SK-N-SH treated with all-trans-retinoic acid at 6 μM for 48 hours (cell line): ENCODE measurements at regions not wholly inside any gene's neighbourhood (a gene's known extent, or its start where the extent isn't known, plus 50 kb on each side); places are given as distances from the start of the nearest gene placed in this dataset.

Experiments used
- ATAC-seq: fragments of 200-7000 bp; cut with Tn5 transposase; 3 replicates; pipeline ENCODE4 v1.9.1; 2020; ENCODE audit warnings: mild to moderate bottlenecking, moderate library complexity
- BACH2 ChIP-seq: fragments of 250-450 bp; sonication (Bioruptor Pico); IDR thresholded peaks from 2 replicates; pipeline ENCODE4 v1.9.0; 2021; ENCODE audit warnings: mild to moderate bottlenecking, borderline replicate concordance
- CREB5 ChIP-seq: fragments of 250-450 bp; sonication (Bioruptor Pico); IDR thresholded peaks from 2 replicates; pipeline ENCODE4 v1.5.1; 2020; ENCODE audit warnings: low read depth, mild to moderate bottlenecking, moderate library complexity
- ESRRG ChIP-seq: fragments of 250-450 bp; sonication (Bioruptor Pico); IDR thresholded peaks from 2 replicates; pipeline ENCODE4 v1.6.1; 2021; ENCODE audit warnings: mild to moderate bottlenecking
- GLIS3 ChIP-seq: fragments of 250-450 bp; sonication (Bioruptor Pico); IDR thresholded peaks from 2 replicates; pipeline ENCODE4 v1.5.0; 2020; ENCODE audit warnings: mild to moderate bottlenecking, moderate library complexity
- ISL1 ChIP-seq: fragments of 250-450 bp; sonication (Bioruptor Pico); IDR thresholded peaks from 2 replicates; pipeline ENCODE4 v2.1.2; 2022; ENCODE audit warnings: mild to moderate bottlenecking, moderate library complexity
- OSR1 ChIP-seq: fragments of 250-450 bp; sonication (Bioruptor Pico); IDR thresholded peaks from 2 replicates; pipeline ENCODE4 v1.8.0; 2022; ENCODE audit warnings: moderate library complexity, mild to moderate bottlenecking, inconsistent platforms
- PPARA ChIP-seq: fragments of 250-450 bp; sonication (Bioruptor Pico); IDR thresholded peaks from 2 replicates; pipeline ENCODE4 v1.5.0; 2020; ENCODE audit warnings: mild to moderate bottlenecking, borderline replicate concordance
- RARB ChIP-seq: fragments of 250-450 bp; sonication (Bioruptor Pico); IDR thresholded peaks from 2 replicates; pipeline ENCODE4 v1.8.0; 2021; ENCODE audit warnings: mild to moderate bottlenecking, moderate library complexity
- SNAI2 ChIP-seq: fragments of 250-450 bp; sonication (Bioruptor Pico); IDR thresholded peaks from 2 replicates; pipeline ENCODE4 v1.5.0; 2020; ENCODE audit warnings: mild to moderate bottlenecking, moderate library complexity
- TCF4 ChIP-seq: fragments of 250-450 bp; sonication (Bioruptor Pico); IDR thresholded peaks from 2 replicates; pipeline ENCODE4 v1.8.0; 2021; ENCODE audit warnings: mild to moderate bottlenecking, moderate library complexity, borderline replicate concordance
- TOX ChIP-seq: fragments of 250-450 bp; sonication (Bioruptor Pico); IDR thresholded peaks from 2 replicates; pipeline ENCODE4 v1.8.0; 2021; ENCODE audit warnings: mild to moderate bottlenecking, moderate library complexity, borderline replicate concordance
- ZC3H10 ChIP-seq: fragments of 250-450 bp; sonication (Bioruptor Pico); IDR thresholded peaks from 2 replicates; pipeline ENCODE4 v1.5.1; 2021; ENCODE audit warnings: mild to moderate bottlenecking, moderate library complexity
- ZFP3 ChIP-seq: fragments of 250-450 bp; sonication (Bioruptor Pico); IDR thresholded peaks from 2 replicates; pipeline ENCODE4 v1.5.0; 2020; ENCODE audit warnings: mild to moderate bottlenecking, moderate library complexity
- ZFP30 ChIP-seq: fragments of 450-650 bp; formaldehyde crosslinking; IDR thresholded peaks from 2 replicates; pipeline ENCODE4 v1.5.0; 2022; ENCODE audit warnings: mild to moderate bottlenecking, moderate library complexity
- ZNF565 ChIP-seq: fragments of 450-650 bp; formaldehyde crosslinking; conservative IDR thresholded peaks from 2 replicates; pipeline ENCODE4 v1.5.0; 2020; ENCODE audit warnings: low read depth, mild to moderate bottlenecking, moderate library complexity
- ZNF70 ChIP-seq: fragments of 450-650 bp; formaldehyde crosslinking; IDR thresholded peaks from 2 replicates; pipeline ENCODE4 v1.5.0; 2020; ENCODE audit warnings: mild to moderate bottlenecking, moderate library complexity
- ZNF8 ChIP-seq: fragments of 450-650 bp; formaldehyde crosslinking; IDR thresholded peaks from 2 replicates; pipeline ENCODE4 v1.5.0; 2020; ENCODE audit warnings: mild to moderate bottlenecking, moderate library complexity
- TF ChIP-seq, protein P1 (sequence below): fragments of 250-450 bp; sonication (Bioruptor Pico); IDR thresholded peaks from 2 replicates; pipeline ENCODE4 v1.5.1; 2021; ENCODE audit warnings: mild to moderate bottlenecking, moderate library complexity
- TF ChIP-seq, protein P2 (sequence below): fragments of 250-450 bp; sonication (Bioruptor Pico); IDR thresholded peaks from 2 replicates; pipeline ENCODE4 v1.5.0; 2020; ENCODE audit warnings: mild to moderate bottlenecking, moderate library complexity
- TF ChIP-seq, protein P3 (sequence below): fragments of 250-450 bp; sonication (Bioruptor Pico); IDR thresholded peaks from 2 replicates; pipeline ENCODE4 v1.8.0; 2021; ENCODE audit warnings: low read depth, mild to moderate bottlenecking, moderate library complexity, borderline replicate concordance

- TF ChIP-seq, protein P1, sequence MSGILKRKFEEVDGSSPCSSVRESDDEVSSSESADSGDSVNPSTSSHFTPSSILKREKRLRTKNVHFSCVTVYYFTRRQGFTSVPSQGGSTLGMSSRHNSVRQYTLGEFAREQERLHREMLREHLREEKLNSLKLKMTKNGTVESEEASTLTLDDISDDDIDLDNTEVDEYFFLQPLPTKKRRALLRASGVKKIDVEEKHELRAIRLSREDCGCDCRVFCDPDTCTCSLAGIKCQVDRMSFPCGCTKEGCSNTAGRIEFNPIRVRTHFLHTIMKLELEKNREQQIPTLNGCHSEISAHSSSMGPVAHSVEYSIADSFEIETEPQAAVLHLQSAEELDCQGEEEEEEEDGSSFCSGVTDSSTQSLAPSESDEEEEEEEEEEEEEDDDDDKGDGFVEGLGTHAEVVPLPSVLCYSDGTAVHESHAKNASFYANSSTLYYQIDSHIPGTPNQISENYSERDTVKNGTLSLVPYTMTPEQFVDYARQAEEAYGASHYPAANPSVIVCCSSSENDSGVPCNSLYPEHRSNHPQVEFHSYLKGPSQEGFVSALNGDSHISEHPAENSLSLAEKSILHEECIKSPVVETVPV (CRISPR knock-in tag), result no peak
- TF ChIP-seq, all 23 proteins: peak for 0
Observed at GRCh38 chr12:118528625-118529024, 152.3 kb downstream of the SUDS3 start (continued).

GRCh38 chr12:118534003-118534402, 157.6 kb downstream of the SUDS3 start:
- ATAC-seq, result no peak
- no peak for TF ChIP-seq TOX
- TF ChIP-seq TCF4 (CRISPR knock-in tag), result no peak
- no peak for TF ChIP-seq ESRRG
- no peak for TF ChIP-seq ZFP3 (CRISPR knock-in tag)
- no peak for TF ChIP-seq ZNF70
- no peak for TF ChIP-seq PPARA (CRISPR knock-in tag)

DNA sequence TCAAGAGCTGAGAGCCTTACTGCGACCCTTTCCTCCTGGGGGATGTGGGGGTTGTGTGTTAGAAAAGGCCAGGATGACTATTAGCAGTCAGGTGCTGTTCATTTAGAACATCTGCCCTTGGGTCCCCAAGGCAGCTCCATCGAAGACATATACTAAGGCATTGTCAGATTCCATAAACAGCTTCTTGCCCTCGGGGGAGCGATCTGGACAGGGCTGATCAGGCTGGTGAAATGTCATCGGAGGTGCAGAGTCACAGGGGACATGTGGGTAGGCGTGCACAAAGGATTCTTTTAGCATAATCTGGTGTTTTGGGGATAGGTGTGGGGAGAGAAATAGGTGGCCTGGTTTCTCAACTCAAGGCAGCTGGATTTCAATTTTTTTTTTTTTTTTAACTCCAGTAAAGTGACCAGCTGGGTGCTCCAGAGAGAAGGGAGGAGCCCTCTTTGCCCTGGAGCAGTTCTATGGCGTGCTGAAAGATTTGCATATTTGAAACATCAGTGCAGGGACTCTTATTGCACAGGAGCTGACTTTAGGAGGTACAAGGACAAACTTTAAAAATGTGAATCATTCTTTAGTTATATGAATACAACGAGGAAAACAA, 160.1 kb downstream of the SUDS3 start:
- no peak for ATAC-seq
- no peak for TF ChIP-seq ZNF565
- no peak for TF ChIP-seq CREB5
- TF ChIP-seq, protein P2, sequence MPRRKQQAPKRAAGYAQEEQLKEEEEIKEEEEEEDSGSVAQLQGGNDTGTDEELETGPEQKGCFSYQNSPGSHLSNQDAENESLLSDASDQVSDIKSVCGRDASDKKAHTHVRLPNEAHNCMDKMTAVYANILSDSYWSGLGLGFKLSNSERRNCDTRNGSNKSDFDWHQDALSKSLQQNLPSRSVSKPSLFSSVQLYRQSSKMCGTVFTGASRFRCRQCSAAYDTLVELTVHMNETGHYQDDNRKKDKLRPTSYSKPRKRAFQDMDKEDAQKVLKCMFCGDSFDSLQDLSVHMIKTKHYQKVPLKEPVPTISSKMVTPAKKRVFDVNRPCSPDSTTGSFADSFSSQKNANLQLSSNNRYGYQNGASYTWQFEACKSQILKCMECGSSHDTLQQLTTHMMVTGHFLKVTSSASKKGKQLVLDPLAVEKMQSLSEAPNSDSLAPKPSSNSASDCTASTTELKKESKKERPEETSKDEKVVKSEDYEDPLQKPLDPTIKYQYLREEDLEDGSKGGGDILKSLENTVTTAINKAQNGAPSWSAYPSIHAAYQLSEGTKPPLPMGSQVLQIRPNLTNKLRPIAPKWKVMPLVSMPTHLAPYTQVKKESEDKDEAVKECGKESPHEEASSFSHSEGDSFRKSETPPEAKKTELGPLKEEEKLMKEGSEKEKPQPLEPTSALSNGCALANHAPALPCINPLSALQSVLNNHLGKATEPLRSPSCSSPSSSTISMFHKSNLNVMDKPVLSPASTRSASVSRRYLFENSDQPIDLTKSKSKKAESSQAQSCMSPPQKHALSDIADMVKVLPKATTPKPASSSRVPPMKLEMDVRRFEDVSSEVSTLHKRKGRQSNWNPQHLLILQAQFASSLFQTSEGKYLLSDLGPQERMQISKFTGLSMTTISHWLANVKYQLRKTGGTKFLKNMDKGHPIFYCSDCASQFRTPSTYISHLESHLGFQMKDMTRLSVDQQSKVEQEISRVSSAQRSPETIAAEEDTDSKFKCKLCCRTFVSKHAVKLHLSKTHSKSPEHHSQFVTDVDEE, result no peak
- no peak for TF ChIP-seq PPARA (CRISPR knock-in tag)
- no peak for TF ChIP-seq ZFP30 (CRISPR knock-in tag)
- TF ChIP-seq SNAI2 (CRISPR knock-in tag), result no peak
- no peak for TF ChIP-seq ZC3H10 (CRISPR knock-in tag)
- TF ChIP-seq, protein P3, sequence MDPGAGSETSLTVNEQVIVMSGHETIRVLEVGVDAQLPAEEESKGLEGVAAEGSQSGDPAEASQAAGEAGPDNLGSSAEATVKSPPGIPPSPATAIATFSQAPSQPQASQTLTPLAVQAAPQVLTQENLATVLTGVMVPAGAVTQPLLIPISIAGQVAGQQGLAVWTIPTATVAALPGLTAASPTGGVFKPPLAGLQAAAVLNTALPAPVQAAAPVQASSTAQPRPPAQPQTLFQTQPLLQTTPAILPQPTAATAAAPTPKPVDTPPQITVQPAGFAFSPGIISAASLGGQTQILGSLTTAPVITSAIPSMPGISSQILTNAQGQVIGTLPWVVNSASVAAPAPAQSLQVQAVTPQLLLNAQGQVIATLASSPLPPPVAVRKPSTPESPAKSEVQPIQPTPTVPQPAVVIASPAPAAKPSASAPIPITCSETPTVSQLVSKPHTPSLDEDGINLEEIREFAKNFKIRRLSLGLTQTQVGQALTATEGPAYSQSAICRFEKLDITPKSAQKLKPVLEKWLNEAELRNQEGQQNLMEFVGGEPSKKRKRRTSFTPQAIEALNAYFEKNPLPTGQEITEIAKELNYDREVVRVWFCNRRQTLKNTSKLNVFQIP (CRISPR knock-in tag), result no peak
- no peak for TF ChIP-seq ZNF8 (CRISPR knock-in tag)
- no peak for TF ChIP-seq ZFP3 (CRISPR knock-in tag)
- TF ChIP-seq, protein P1 (CRISPR knock-in tag), result no peak
- no peak for TF ChIP-seq ISL1 (CRISPR knock-in tag)
- no peak for TF ChIP-seq TOX
- TF ChIP-seq ESRRG, result no peak
- no peak for TF ChIP-seq RARB (CRISPR knock-in tag)
- TF ChIP-seq BACH2, result no peak
- no peak for TF ChIP-seq TCF4 (CRISPR knock-in tag)
- no peak for TF ChIP-seq GLIS3 (CRISPR knock-in tag)
- no peak for TF ChIP-seq OSR1

GRCh38 chr12:118537481-118537917, 161.1 kb downstream of the SUDS3 start:
- TF ChIP-seq TOX (no peak), ZNF565 (no peak), ESRRG (no peak), TCF4 (CRISPR knock-in tag) (no peak)
- TF ChIP-seq, all 23 proteins: peak for 0
- no peak for ATAC-seq
